ENCODE measurements at regions not wholly inside any gene's neighbourhood (a gene's known extent, or its start where the extent isn't known, plus 50 kb on each side); places are given as distances from the start of the nearest gene placed in this dataset.

- Histone ChIP-seq H3K9me3 (ENCODE audit: control insufficient read depth in 4 of 4, low read length in 3 of 4) (peaks cover 0 to 3% (median 0%) of the 10 kb centered on the region in 4 donors), H3K4me1 (ENCODE audit: control insufficient read depth in 4 of 4, insufficient read depth in 4 of 4, low read length in 3 of 4) (no peaks in the 10 kb centered on the region), H3K27ac (ENCODE audit: low read depth in 1 of 2, low read length in 2 of 2) (no peak overlapping the region), H3K27me3 (ENCODE audit: control insufficient read depth in 4 of 4, insufficient read depth in 4 of 4, low read length in 3 of 4) (no peaks in the 10 kb centered on the region), H3K9ac (ENCODE audit: low read depth in 1 of 2, low read length in 2 of 2) (no peak overlapping the region), H3K36me3 (ENCODE audit: control insufficient read depth in 4 of 4, insufficient read depth in 3 of 4, low read depth in 1 of 4, low read length in 3 of 4) (no peaks in the 10 kb centered on the region), H3K4me3 (ENCODE audit: low read depth in 1 of 3, low read length in 3 of 3) (no peak overlapping the region)
- TF ChIP-seq CTCF (IDR thresholded peaks at IDR 0.05; ENCODE audit: low read depth, low read length, missing input control) (no peak), SP1 (IDR thresholded peaks at IDR 0.05) (no peak), JUND (IDR thresholded peaks at IDR 0.05) (no peak), MAX (IDR thresholded peaks at IDR 0.05) (no peak), HNF4G (IDR thresholded peaks at IDR 0.05) (no peak), YY1 (IDR thresholded peaks at IDR 0.05) (no peak), TAF1 (conservative IDR thresholded peaks at IDR 0.05) (no peak), RAD21 (IDR thresholded peaks at IDR 0.05) (no peak), GABPA (IDR thresholded peaks at IDR 0.05 in 1 of 2, conservative IDR thresholded peaks at IDR 0.05 in 1 of 2) (no peak), ZBTB33 (IDR thresholded peaks at IDR 0.05) (no peak), RXRA (IDR thresholded peaks at IDR 0.05) (no peak)
- DNase-seq (ENCODE audit: low spot score), result no peak
Observed at GRCh38 chr12:82130762-82131161, 227.4 kb downstream of the CCDC59 start.

- Histone ChIP-seq H3K27me3 (ENCODE audit: control insufficient read depth in 4 of 4, insufficient read depth in 4 of 4, low read length in 3 of 4) (no peaks in the 10 kb centered on the region), H3K4me3 (ENCODE audit: low read depth in 1 of 3, low read length in 3 of 3) (no peak overlapping the region), H3K27ac (ENCODE audit: low read depth in 1 of 2, low read length in 2 of 2) (no peak overlapping the region), H3K4me1 (ENCODE audit: control insufficient read depth in 4 of 4, insufficient read depth in 4 of 4, low read length in 3 of 4) (no peaks in the 10 kb centered on the region), H3K9me3 (ENCODE audit: control insufficient read depth in 4 of 4, low read length in 3 of 4) (peaks cover 0 to 6% (median 0%) of the 10 kb centered on the region in 4 donors), H3K36me3 (ENCODE audit: control insufficient read depth in 4 of 4, insufficient read depth in 3 of 4, low read depth in 1 of 4, low read length in 3 of 4) (no peaks in the 10 kb centered on the region), H3K9ac (ENCODE audit: low read depth in 1 of 2, low read length in 2 of 2) (no peak overlapping the region)
- TF ChIP-seq FOXA1 (IDR thresholded peaks at IDR 0.05), result no peak
- TF ChIP-seq CTCF (IDR thresholded peaks at IDR 0.05; ENCODE audit: low read depth, low read length, missing input control), result no peak
- TF ChIP-seq EGR1 (IDR thresholded peaks at IDR 0.05; ENCODE audit: low read depth in 2 of 2), result no peak
- TF ChIP-seq TAF1 (conservative IDR thresholded peaks at IDR 0.05), result no peak
- no peak for TF ChIP-seq FOXA2 (IDR thresholded peaks at IDR 0.05)
- TF ChIP-seq GABPA (IDR thresholded peaks at IDR 0.05 in 1 of 2, conservative IDR thresholded peaks at IDR 0.05 in 1 of 2), result no peak
- TF ChIP-seq RXRA (IDR thresholded peaks at IDR 0.05), result no peak
- TF ChIP-seq YY1 (IDR thresholded peaks at IDR 0.05), result no peak
- DNase-seq (ENCODE audit: low spot score), result no peak
- 39% methylated on average over 2 of the region's 2 CpGs for WGBS
Observed at GRCh38 chr12:82124711-82125380, 233.3 kb downstream of the CCDC59 start.
